ENCODE measurements at regions not wholly inside any gene's neighbourhood (a gene's known extent, or its start where the extent isn't known, plus 50 kb on each side); places are given as distances from the start of the nearest gene placed in this dataset.

DNA sequence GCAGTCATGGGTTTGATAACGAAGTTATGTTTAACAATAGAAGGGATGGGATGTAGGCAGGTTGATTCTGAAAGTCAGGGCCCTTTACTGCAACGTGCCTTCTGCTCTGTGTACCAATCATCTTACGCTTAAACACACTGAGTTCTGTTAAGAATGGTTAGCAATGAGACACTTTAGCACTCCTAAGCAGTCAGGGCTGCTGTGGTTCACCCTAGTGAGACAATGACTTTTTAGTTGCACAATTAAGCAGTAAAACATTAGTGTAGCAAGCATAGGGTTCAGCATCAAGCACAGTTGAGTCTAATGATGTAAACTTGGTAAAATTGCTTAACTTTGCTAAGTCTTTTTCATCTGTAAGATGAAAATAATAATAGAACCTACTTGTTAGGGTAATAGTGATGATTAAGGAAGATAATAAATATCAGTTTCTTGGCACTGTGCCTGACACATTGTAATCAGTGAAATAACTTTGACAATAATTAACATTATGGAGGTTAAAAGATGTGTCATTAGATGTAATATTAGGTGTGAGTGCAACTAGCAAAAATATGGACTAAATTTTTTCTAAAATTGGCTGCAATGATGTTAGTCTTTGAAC lies 484.2 kb upstream of the THBS1 start:
- no peak overlapping the region for H3K4me3 ChIP-seq (ENCODE audit: low read depth, low read length)
- no peak overlapping the region for H3K9ac ChIP-seq (ENCODE audit: low read depth, low read length)
- peaks cover 21% of the 10 kb centered on the region for H3K4me1 ChIP-seq (ENCODE audit: control insufficient read depth, insufficient read depth, low read length)
- no peaks in the 10 kb centered on the region for H3K27me3 ChIP-seq (ENCODE audit: control insufficient read depth, insufficient read depth, low read length)
- H3K36me3 ChIP-seq (ENCODE audit: control insufficient read depth, insufficient read depth, low read length) = no peaks in the 10 kb centered on the region
- no peaks in the 10 kb centered on the region for H3K9me3 ChIP-seq (ENCODE audit: control insufficient read depth, insufficient read depth, low read length)

DNA sequence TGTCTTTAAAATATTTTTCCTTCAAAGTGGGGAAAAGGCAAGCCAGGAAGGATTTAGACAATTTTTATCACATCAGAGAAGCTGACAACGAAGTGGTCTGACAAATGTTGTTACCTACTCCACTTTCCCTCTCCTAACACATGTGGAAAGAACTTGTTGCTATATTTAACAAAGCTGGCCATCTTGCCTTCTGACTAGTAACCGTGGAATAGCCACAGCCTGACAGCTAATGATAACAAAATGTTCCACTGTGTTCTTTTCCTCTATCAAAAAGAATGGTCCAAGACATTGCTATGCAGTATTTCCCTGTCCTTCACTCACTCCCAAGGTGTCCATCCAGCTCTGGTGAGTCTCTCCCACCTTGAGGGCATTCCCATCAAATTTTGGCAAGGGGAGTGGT lies 481.4 kb upstream of the THBS1 start:
- Histone ChIP-seq H3K36me3 (ENCODE audit: control insufficient read depth, insufficient read depth, low read length) (no peaks in the 10 kb centered on the region), H3K4me1 (ENCODE audit: control insufficient read depth, insufficient read depth, low read length) (peaks cover 19% of the 10 kb centered on the region), H3K9me3 (ENCODE audit: control insufficient read depth, insufficient read depth, low read length) (no peaks in the 10 kb centered on the region), H3K27me3 (ENCODE audit: control insufficient read depth, insufficient read depth, low read length) (no peaks in the 10 kb centered on the region), H3K9ac (ENCODE audit: low read depth, low read length) (no peak overlapping the region), H3K4me3 (ENCODE audit: low read depth, low read length) (no peak overlapping the region)

DNA sequence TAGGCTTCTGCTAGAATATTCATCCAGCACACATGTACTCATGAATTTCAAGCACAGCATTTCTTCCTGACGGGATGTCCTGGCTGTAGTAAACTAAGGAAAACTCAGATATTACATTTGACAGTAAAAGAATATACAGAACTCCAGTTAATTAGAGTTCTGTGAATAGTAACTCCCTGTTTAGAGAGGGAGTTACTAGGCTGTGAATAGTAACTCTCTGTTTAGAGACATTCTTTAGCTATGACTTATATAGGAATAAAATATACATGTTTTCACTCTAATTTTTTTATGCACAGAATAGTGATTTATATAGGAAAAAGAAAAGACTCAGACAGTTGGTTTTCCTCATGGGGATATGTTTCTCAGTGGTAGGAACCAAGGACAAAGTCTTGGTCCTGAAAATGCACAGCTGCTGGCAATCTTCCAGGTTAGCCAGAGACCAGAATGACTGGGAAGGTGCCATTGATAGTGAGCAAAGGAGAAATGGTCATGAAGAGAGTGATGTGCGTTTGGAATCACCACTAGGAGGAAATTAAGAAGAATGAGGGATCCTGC lies 480.7 kb upstream of the THBS1 start:
- H3K4me1 ChIP-seq (ENCODE audit: control insufficient read depth, insufficient read depth, low read length) = peaks cover 13% of the 10 kb centered on the region
- no peaks in the 10 kb centered on the region for H3K36me3 ChIP-seq (ENCODE audit: control insufficient read depth, insufficient read depth, low read length)
- no peaks in the 10 kb centered on the region for H3K9me3 ChIP-seq (ENCODE audit: control insufficient read depth, insufficient read depth, low read length)
- H3K4me3 ChIP-seq (ENCODE audit: low read depth, low read length) = no peak overlapping the region
- H3K9ac ChIP-seq (ENCODE audit: low read depth, low read length) = no peak overlapping the region
- no peaks in the 10 kb centered on the region for H3K27me3 ChIP-seq (ENCODE audit: control insufficient read depth, insufficient read depth, low read length)

DNA sequence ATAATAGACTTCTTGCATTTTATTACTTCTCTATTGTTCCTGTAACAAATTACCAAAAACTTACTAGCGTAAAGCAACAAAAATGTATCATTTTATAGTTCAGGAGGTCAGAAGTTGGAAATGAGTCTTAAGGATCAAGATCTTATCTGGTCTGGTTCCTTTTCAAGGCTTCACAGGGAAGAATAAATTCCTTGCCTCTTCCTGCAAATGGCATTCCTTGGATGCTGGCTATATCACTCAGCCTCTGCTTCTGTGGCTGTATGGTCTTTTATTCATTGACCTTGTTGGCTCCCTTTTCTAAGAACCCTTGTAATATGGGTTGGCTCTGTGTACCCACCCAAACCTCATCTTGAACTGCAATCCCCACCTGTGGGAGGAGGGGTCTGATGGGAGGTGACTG lies 478.4 kb upstream of the THBS1 start:
- H3K27me3 ChIP-seq (ENCODE audit: control insufficient read depth, insufficient read depth, low read length) = no peaks in the 10 kb centered on the region
- no peak overlapping the region for H3K9ac ChIP-seq (ENCODE audit: low read depth, low read length)
- no peaks in the 10 kb centered on the region for H3K4me1 ChIP-seq (ENCODE audit: control insufficient read depth, insufficient read depth, low read length)
- no peaks in the 10 kb centered on the region for H3K36me3 ChIP-seq (ENCODE audit: control insufficient read depth, insufficient read depth, low read length)
- H3K9me3 ChIP-seq (ENCODE audit: control insufficient read depth, insufficient read depth, low read length) = no peaks in the 10 kb centered on the region
- no peak overlapping the region for H3K4me3 ChIP-seq (ENCODE audit: low read depth, low read length)

DNA sequence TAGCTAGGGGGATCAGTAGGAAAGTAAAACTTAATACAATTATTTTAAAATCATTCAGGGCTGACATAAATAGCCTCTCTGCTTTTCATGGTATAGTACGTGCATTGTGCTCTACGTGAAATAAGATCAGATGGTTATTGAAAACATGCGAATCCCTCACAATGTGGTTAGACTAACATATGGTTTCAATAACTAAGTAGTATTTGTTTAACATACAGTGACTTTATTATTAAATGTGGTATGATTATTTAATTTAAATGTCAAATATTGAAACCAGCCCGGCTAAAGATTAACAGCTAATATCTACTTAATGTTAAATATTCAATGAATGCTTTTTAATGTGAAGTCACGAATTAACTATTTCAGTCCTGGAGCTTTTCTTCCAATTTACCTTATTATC lies 473.9 kb upstream of the THBS1 start:
- H3K9me3 ChIP-seq (ENCODE audit: control insufficient read depth, insufficient read depth, low read length) = no peaks in the 10 kb centered on the region
- no peaks in the 10 kb centered on the region for H3K36me3 ChIP-seq (ENCODE audit: control insufficient read depth, insufficient read depth, low read length)
- H3K27me3 ChIP-seq (ENCODE audit: control insufficient read depth, insufficient read depth, low read length) = no peaks in the 10 kb centered on the region
- H3K4me3 ChIP-seq (ENCODE audit: low read depth, low read length) = no peak overlapping the region
- no peaks in the 10 kb centered on the region for H3K4me1 ChIP-seq (ENCODE audit: control insufficient read depth, insufficient read depth, low read length)
- no peak overlapping the region for H3K9ac ChIP-seq (ENCODE audit: low read depth, low read length)

DNA sequence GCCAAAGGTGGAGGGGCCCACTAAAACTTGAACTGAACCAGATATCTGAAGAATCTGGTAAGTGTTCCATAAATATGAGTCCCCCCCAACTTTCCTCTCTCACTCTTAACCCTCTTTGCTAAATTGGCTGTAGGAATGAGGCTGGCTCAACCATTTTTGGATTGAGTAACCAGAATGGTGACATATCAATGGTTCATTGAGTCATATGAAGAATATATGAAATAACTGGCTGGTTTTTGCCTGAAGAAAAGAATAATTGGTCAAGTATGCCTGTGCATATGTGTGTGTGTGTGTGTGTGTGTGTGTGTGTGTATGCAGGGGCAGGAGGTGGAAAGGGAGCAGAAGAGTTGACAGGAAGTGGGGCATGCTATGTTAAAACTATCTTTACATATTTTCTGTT lies 472.9 kb upstream of the THBS1 start:
- H3K4me1 ChIP-seq (ENCODE audit: control insufficient read depth, insufficient read depth, low read length) = no peaks in the 10 kb centered on the region
- H3K36me3 ChIP-seq (ENCODE audit: control insufficient read depth, insufficient read depth, low read length) = no peaks in the 10 kb centered on the region
- no peak overlapping the region for H3K4me3 ChIP-seq (ENCODE audit: low read depth, low read length)
- H3K9ac ChIP-seq (ENCODE audit: low read depth, low read length) = no peak overlapping the region
- no peaks in the 10 kb centered on the region for H3K9me3 ChIP-seq (ENCODE audit: control insufficient read depth, insufficient read depth, low read length)
- H3K27me3 ChIP-seq (ENCODE audit: control insufficient read depth, insufficient read depth, low read length) = no peaks in the 10 kb centered on the region

DNA sequence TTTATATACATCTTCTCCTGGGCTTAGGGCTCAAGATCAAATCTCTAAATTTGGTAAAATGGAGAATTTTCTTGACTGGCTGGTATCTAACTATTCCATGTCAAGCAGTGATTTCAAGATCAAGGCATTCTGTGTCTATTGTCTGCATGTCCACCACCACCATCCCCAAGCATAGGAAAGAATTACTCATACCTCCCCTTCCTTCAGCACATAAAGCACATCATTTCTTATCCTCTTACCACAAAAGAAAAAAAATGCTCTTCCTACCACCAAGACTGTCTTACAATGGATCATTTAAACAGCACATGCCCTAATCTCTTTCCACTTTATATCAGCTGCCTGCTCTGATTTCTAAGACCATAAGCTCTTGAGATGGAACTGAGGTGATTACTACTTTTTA lies 470.5 kb upstream of the THBS1 start:
- Histone ChIP-seq H3K4me3 (ENCODE audit: low read depth, low read length) (no peak overlapping the region), H3K9ac (ENCODE audit: low read depth, low read length) (no peak overlapping the region), H3K4me1 (ENCODE audit: control insufficient read depth, insufficient read depth, low read length) (no peaks in the 10 kb centered on the region), H3K9me3 (ENCODE audit: control insufficient read depth, insufficient read depth, low read length) (no peaks in the 10 kb centered on the region), H3K27me3 (ENCODE audit: control insufficient read depth, insufficient read depth, low read length) (no peaks in the 10 kb centered on the region), H3K36me3 (ENCODE audit: control insufficient read depth, insufficient read depth, low read length) (no peaks in the 10 kb centered on the region)

DNA sequence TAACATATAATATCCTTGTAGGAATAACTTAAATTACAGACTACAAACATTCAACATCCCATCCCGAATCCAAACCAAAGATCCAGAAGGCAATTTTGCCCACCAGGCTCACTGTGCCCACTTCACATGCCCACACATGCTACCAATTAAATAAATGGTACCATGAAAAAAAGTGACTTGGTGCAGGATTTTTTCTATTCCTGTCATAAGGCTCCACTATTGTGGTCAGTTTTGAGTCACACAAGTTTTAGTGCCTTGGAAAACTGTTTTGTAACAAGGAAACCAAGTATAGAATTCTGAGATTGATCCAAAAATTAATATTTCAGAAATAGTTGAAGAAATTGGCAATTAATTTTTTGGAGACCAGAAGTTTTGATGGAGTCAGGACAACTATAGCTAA lies 470.1 kb upstream of the THBS1 start:
- H3K9ac ChIP-seq (ENCODE audit: low read depth, low read length) = no peak overlapping the region
- no peaks in the 10 kb centered on the region for H3K36me3 ChIP-seq (ENCODE audit: control insufficient read depth, insufficient read depth, low read length)
- no peaks in the 10 kb centered on the region for H3K4me1 ChIP-seq (ENCODE audit: control insufficient read depth, insufficient read depth, low read length)
- no peaks in the 10 kb centered on the region for H3K9me3 ChIP-seq (ENCODE audit: control insufficient read depth, insufficient read depth, low read length)
- H3K27me3 ChIP-seq (ENCODE audit: control insufficient read depth, insufficient read depth, low read length) = no peaks in the 10 kb centered on the region
- H3K4me3 ChIP-seq (ENCODE audit: low read depth, low read length) = no peak overlapping the region

DNA sequence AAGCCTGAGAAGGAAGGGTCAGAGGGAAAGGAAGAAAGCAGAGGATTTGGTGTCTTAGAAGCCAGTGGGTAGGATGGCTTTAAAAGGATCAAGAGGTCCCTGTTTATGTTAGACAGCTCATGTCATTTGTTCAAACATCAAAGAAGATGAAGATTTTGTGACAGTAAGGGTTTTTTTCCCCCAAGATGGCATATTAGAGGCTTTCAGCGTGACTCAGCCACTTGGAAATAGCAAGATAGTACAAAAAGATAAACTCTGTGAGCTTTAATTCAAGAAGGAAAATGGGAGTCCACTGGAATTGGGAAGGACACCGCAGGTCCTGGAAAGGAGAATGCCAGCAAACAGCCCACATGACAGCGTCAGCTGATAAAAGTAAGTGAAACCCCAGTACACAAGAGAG lies 467.1 kb upstream of the THBS1 start:
- Histone ChIP-seq H3K9me3 (ENCODE audit: control insufficient read depth, insufficient read depth, low read length) (no peaks in the 10 kb centered on the region), H3K4me1 (ENCODE audit: control insufficient read depth, insufficient read depth, low read length) (no peaks in the 10 kb centered on the region), H3K4me3 (ENCODE audit: low read depth, low read length) (no peak overlapping the region), H3K27me3 (ENCODE audit: control insufficient read depth, insufficient read depth, low read length) (no peaks in the 10 kb centered on the region), H3K9ac (ENCODE audit: low read depth, low read length) (no peak overlapping the region), H3K36me3 (ENCODE audit: control insufficient read depth, insufficient read depth, low read length) (no peaks in the 10 kb centered on the region)

DNA sequence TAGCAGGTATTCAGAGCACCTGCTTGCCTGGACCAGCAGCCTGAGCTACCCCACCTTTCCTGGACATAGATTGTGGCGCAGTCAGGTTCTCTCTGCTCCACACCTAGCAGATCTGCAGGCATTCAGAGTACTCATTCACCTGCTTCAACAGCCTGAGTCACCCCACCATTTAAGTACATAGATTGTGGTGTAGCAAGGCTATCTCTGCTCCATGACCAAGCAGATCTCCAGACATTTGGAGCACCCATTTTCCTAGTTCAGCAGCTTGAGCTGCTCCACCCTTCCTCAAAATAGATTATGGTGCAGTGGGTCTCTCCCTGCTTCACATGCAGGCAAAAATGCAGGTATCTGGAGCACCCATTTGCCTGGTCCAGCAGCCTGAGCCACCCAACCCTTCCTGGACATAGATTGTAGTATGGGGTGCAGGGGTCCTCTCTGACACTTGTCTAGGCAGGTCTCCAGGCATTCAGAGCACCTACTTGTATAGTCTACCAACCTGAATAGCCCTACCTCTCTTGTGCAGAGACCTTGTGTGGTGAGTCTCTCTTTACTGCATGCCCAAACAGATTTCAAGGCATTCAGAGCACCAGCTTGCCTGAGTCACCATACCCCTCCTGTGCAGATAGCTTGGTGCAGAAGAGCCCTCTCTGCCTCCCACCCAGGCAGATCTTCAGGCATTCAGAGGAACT lies 466.0 kb upstream of the THBS1 start:
- H3K9me3 ChIP-seq (ENCODE audit: control insufficient read depth, insufficient read depth, low read length) = no peaks in the 10 kb centered on the region
- no peak overlapping the region for H3K4me3 ChIP-seq (ENCODE audit: low read depth, low read length)
- H3K4me1 ChIP-seq (ENCODE audit: control insufficient read depth, insufficient read depth, low read length) = no peaks in the 10 kb centered on the region
- H3K27me3 ChIP-seq (ENCODE audit: control insufficient read depth, insufficient read depth, low read length) = no peaks in the 10 kb centered on the region
- H3K36me3 ChIP-seq (ENCODE audit: control insufficient read depth, insufficient read depth, low read length) = no peaks in the 10 kb centered on the region
- H3K9ac ChIP-seq (ENCODE audit: low read depth, low read length) = no peak overlapping the region

DNA sequence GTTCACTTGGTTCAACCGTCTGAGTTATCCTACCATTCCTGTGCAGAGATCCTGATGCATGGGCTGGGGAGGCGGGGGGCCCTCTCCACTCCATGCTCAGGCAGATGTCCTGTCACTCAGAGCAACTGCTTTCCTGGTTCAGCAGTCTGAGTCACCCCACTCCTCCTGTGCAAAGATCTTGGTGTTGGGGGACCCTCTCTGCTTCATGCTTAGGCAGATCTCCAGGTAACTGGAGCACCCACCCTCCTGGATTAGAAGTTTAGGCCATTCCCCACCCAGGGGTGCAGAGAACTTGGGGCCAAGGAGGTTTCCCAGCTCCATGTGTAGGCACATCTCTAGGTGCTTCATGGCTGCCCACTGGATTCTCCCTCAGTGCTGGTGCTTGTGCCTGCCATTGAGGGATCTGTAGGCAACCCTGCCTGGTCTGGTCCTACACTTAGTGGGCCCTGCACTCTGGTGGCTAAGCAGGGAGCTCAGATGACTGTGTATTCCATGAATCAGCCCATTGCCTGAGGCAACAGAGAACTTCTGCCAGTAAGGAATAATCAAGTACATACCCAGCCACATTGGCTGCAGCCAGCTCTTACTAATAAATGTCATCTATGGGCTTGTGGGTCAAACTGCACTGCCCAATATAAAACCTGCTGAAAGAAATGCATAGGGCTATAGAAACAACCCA lies 465.4 kb upstream of the THBS1 start:
- Histone ChIP-seq H3K27me3 (ENCODE audit: control insufficient read depth, insufficient read depth, low read length) (no peaks in the 10 kb centered on the region), H3K36me3 (ENCODE audit: control insufficient read depth, insufficient read depth, low read length) (no peaks in the 10 kb centered on the region), H3K9me3 (ENCODE audit: control insufficient read depth, insufficient read depth, low read length) (no peaks in the 10 kb centered on the region), H3K4me3 (ENCODE audit: low read depth, low read length) (no peak overlapping the region), H3K9ac (ENCODE audit: low read depth, low read length) (no peak overlapping the region), H3K4me1 (ENCODE audit: control insufficient read depth, insufficient read depth, low read length) (no peaks in the 10 kb centered on the region)

DNA sequence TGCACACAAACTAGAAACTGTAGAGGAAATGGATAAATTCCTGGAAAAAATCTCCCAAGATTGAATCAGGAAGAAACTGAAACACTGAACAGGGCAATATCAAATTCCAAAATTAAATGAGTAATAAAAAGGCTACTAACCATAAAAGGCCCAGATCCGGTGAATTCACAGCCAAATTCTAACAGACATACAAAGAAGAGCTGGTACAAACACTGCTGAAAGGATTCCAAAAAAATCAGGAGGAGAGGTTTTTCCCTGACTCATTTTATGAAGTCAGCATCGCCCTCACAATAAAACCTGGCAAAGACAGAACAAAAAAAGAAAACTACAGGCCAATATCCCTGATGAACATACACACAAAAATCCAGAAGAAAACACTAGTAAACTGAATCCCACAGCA lies 462.4 kb upstream of the THBS1 start:
- Histone ChIP-seq H3K36me3 (ENCODE audit: control insufficient read depth, insufficient read depth, low read length) (no peaks in the 10 kb centered on the region), H3K4me3 (ENCODE audit: low read depth, low read length) (no peak overlapping the region), H3K9me3 (ENCODE audit: control insufficient read depth, insufficient read depth, low read length) (no peaks in the 10 kb centered on the region), H3K27me3 (ENCODE audit: control insufficient read depth, insufficient read depth, low read length) (no peaks in the 10 kb centered on the region), H3K9ac (ENCODE audit: low read depth, low read length) (no peak overlapping the region), H3K4me1 (ENCODE audit: control insufficient read depth, insufficient read depth, low read length) (no peaks in the 10 kb centered on the region)
